HEK293 (cell line): ENCODE measurements at regions not wholly inside any gene's neighbourhood (a gene's known extent, or its start where the extent isn't known, plus 50 kb on each side); places are given as distances from the start of the nearest gene placed in this dataset.

Experiments used
- CTCF ChIA-PET: fragments of 350-600 bp; formaldehyde crosslinking; extraction: SDS; loops from one replicate; lab custom pipeline; 2021; ENCODE audit warnings: antibody characterized with exemption; lab: Yijun Ruan, JAX
- POLR2A ChIA-PET: fragments of 300-600 bp; formaldehyde crosslinking; extraction: SDS; loops from one replicate; lab custom pipeline; 2020; ENCODE audit warnings: antibody characterized with exemption, inconsistent platforms; lab: Yijun Ruan, JAX
- H3K27ac ChIP-seq: fragments of 200-500 bp; sonication (Bioruptor generic); 2 replicates; pipeline ENCODE4 v1.5.1; 2014; ENCODE audit warnings: low read depth, low read length, control low read depth, inconsistent platforms; ENCODE audit errors: extremely low read depth
- H3K36me3 ChIP-seq, 2 experiments: fragments of 200-500 bp in 1 of 2; sonication (Bioruptor generic) in 1 of 2; 1 replicate in 1 of 2; 2 replicates in 1 of 2; pipeline ENCODE4 v1.5.1; 2014 to 2017; ENCODE audit warnings: inconsistent platforms in 2 of 2, low read length in 2 of 2; ENCODE audit not compliant: control insufficient read depth in 2 of 2, insufficient read depth in 1 of 2
- H3K4me1 ChIP-seq: fragments of 200-500 bp; sonication (Bioruptor generic); 2 replicates; pipeline ENCODE4 v1.5.1; 2014; ENCODE audit warnings: mild to moderate bottlenecking, low read length, inconsistent platforms; ENCODE audit not compliant: control insufficient read depth, insufficient read depth
- H3K4me3 ChIP-seq: 2 replicates; pipeline ENCODE4 v1.5.1; 2011; ENCODE audit warnings: low read depth, mild to moderate bottlenecking, control low read depth, low read length, moderate library complexity
- H3K9me3 ChIP-seq: fragments of 200-500 bp; sonication (Bioruptor generic); 2 replicates; pipeline ENCODE4 v1.5.1; 2014; ENCODE audit warnings: low read depth, low read length, inconsistent platforms; ENCODE audit not compliant: control insufficient read depth, insufficient read depth
- BCL11A ChIP-seq: fragments of 450-650 bp; formaldehyde crosslinking; IDR thresholded peaks from 2 replicates; pipeline ENCODE4 v1.5.1; 2016; ENCODE audit warnings: low read depth, missing biosample characterization, missing genetic modification characterization
- EGR2 ChIP-seq: fragments of 450-650 bp; formaldehyde crosslinking; IDR thresholded peaks from 2 replicates; pipeline ENCODE4 v1.5.1; 2016; ENCODE audit warnings: low read depth, missing biosample characterization, missing genetic modification characterization
- PRDM10 ChIP-seq: fragments of 450-650 bp; formaldehyde crosslinking; IDR thresholded peaks from 2 replicates; pipeline ENCODE4 v1.5.1; 2016; ENCODE audit warnings: missing biosample characterization, missing genetic modification characterization
- YY1 ChIP-seq: fragments of 450-650 bp; formaldehyde crosslinking; IDR thresholded peaks from 2 replicates; pipeline ENCODE4 v1.5.1; 2018; ENCODE audit warnings: missing biosample characterization, missing genetic modification characterization
- ZBTB44 ChIP-seq: fragments of 450-650 bp; IDR thresholded peaks from 2 replicates; pipeline ENCODE4 v1.5.1; 2018; ENCODE audit warnings: missing biosample characterization, mild to moderate bottlenecking, missing genetic modification characterization
- ZNF132 ChIP-seq: fragments of 450-650 bp; formaldehyde crosslinking; IDR thresholded peaks from 2 replicates; pipeline ENCODE4 v1.5.1; 2017; ENCODE audit warnings: missing biosample characterization, missing genetic modification characterization, borderline replicate concordance
- ZNF18 ChIP-seq: fragments of 450-650 bp; formaldehyde crosslinking; IDR thresholded peaks from 2 replicates; pipeline ENCODE4 v1.5.1; 2016; ENCODE audit warnings: missing biosample characterization, missing genetic modification characterization
- ZNF24 ChIP-seq: fragments of 450-650 bp; formaldehyde crosslinking; IDR thresholded peaks from 2 replicates; pipeline ENCODE4 v1.5.1; 2016; ENCODE audit warnings: missing biosample characterization, missing genetic modification characterization
- ZNF391 ChIP-seq: fragments of 450-650 bp; formaldehyde crosslinking; IDR thresholded peaks from 2 replicates; pipeline ENCODE4 v1.5.1; 2016; ENCODE audit warnings: low read depth, missing biosample characterization, missing genetic modification characterization, borderline replicate concordance
- ZNF48 ChIP-seq: fragments of 450-650 bp; formaldehyde crosslinking; IDR thresholded peaks from 2 replicates; pipeline ENCODE4 v1.5.1; 2016; ENCODE audit warnings: missing biosample characterization, missing genetic modification characterization
- ZNF510 ChIP-seq: fragments of 450-650 bp; formaldehyde crosslinking; IDR thresholded peaks from 2 replicates; pipeline ENCODE4 v1.5.1; 2018; ENCODE audit warnings: mild to moderate bottlenecking, missing genetic modification characterization, missing biosample characterization; ENCODE audit not compliant: insufficient replicate concordance
- ZNF544 ChIP-seq: fragments of 450-650 bp; formaldehyde crosslinking; IDR thresholded peaks from 2 replicates; pipeline ENCODE4 v1.5.0; 2017; ENCODE audit warnings: missing biosample characterization, missing genetic modification characterization
- ZNF571 ChIP-seq: fragments of 450-650 bp; formaldehyde crosslinking; IDR thresholded peaks from 2 replicates; pipeline ENCODE4 v1.5.0; 2017; ENCODE audit warnings: missing biosample characterization, missing genetic modification characterization
- ZNF585B ChIP-seq: fragments of 450-650 bp; formaldehyde crosslinking; IDR thresholded peaks from 2 replicates; pipeline ENCODE4 v1.5.1; 2016; ENCODE audit warnings: missing biosample characterization, missing genetic modification characterization
- ZNF623 ChIP-seq: fragments of 450-650 bp; formaldehyde crosslinking; IDR thresholded peaks from 2 replicates; pipeline ENCODE4 v1.5.1; 2016; ENCODE audit warnings: missing biosample characterization, missing genetic modification characterization
- ZSCAN4 ChIP-seq: fragments of 450-650 bp; formaldehyde crosslinking; IDR thresholded peaks from 2 replicates; pipeline ENCODE4 v1.5.1; 2017; ENCODE audit warnings: missing biosample characterization, missing genetic modification characterization
- TF ChIP-seq, protein P1 (sequence below): fragments of 450-650 bp; formaldehyde crosslinking; IDR thresholded peaks from 2 replicates; pipeline ENCODE4 v1.5.1; 2016; ENCODE audit warnings: missing biosample characterization, missing genetic modification characterization, borderline replicate concordance

DNA sequence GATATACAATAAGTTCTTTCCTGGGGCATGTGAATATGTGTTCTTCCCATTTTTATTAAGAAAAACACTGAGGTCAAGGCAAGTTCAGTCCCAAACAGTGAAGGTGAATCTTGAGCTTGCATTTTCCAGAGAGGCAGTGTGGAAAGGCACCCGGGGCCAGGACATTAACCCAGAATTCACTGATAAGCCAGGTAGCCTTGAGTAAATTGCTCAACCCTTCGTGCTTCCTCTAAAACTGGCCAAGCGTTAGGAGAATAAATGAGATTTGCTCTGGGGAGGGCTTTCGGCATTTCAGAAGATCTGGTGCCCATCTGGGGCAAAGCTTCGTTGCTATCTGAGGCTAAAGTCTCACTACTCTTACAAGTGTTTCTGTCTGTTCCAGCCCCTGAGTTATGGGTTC lies 57.1 kb upstream of the KAZN start (continued):
- TF ChIP-seq, protein P1, sequence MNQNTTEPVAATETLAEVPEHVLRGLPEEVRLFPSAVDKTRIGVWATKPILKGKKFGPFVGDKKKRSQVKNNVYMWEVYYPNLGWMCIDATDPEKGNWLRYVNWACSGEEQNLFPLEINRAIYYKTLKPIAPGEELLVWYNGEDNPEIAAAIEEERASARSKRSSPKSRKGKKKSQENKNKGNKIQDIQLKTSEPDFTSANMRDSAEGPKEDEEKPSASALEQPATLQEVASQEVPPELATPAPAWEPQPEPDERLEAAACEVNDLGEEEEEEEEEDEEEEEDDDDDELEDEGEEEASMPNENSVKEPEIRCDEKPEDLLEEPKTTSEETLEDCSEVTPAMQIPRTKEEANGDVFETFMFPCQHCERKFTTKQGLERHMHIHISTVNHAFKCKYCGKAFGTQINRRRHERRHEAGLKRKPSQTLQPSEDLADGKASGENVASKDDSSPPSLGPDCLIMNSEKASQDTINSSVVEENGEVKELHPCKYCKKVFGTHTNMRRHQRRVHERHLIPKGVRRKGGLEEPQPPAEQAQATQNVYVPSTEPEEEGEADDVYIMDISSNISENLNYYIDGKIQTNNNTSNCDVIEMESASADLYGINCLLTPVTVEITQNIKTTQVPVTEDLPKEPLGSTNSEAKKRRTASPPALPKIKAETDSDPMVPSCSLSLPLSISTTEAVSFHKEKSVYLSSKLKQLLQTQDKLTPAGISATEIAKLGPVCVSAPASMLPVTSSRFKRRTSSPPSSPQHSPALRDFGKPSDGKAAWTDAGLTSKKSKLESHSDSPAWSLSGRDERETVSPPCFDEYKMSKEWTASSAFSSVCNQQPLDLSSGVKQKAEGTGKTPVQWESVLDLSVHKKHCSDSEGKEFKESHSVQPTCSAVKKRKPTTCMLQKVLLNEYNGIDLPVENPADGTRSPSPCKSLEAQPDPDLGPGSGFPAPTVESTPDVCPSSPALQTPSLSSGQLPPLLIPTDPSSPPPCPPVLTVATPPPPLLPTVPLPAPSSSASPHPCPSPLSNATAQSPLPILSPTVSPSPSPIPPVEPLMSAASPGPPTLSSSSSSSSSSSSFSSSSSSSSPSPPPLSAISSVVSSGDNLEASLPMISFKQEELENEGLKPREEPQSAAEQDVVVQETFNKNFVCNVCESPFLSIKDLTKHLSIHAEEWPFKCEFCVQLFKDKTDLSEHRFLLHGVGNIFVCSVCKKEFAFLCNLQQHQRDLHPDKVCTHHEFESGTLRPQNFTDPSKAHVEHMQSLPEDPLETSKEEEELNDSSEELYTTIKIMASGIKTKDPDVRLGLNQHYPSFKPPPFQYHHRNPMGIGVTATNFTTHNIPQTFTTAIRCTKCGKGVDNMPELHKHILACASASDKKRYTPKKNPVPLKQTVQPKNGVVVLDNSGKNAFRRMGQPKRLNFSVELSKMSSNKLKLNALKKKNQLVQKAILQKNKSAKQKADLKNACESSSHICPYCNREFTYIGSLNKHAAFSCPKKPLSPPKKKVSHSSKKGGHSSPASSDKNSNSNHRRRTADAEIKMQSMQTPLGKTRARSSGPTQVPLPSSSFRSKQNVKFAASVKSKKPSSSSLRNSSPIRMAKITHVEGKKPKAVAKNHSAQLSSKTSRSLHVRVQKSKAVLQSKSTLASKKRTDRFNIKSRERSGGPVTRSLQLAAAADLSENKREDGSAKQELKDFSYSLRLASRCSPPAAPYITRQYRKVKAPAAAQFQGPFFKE, result no peak

DNA sequence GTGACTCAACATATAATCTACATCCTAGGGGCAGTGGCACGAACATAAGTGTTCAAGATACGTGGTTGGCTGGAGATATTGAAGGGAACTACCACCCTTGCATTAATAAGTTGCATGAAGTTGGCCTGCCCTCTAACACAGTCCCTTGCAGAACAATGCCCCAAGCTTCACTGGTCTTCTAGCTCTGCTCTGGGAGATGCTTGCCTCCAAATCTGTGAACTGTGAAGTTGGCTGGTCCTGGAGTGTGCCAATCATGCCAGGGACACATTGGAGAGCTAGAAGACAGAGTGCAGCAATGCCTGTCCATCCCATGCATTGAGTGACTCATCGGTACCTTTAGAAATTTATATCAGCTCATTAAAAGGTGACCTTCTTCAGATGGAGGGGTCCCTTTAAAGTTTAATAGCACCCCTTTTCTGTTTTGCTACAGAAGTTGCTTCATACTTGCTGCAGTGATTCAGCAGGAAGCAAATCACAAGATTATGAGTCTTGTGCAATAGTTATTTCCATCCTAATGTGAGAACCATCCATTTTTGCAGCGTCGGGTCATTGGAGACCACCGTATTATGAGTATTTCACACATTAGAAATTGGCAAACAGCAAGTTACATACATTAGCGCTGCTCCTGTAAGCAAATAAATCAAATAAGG lies 55.2 kb upstream of the KAZN start:
- TF ChIP-seq YY1 (no peak), ZNF391 (tag by site-specific recombination) (no peak), ZNF48 (tag by site-specific recombination) (no peak), ZNF510 (tag by site-specific recombination) (no peak), ZSCAN4 (no peak), ZNF623 (tag by site-specific recombination) (no peak), ZNF571 (tag by site-specific recombination) (no peak), ZNF24 (tag by site-specific recombination) (no peak), EGR2 (tag by site-specific recombination) (no peak)
- POLR2A ChIA-PET, result no interaction called here

GRCh38 chr1:14544319-14544718 lies 54.2 kb upstream of the KAZN start:
- no peaks in the 10 kb centered on the region for H3K4me1 ChIP-seq
- no peak overlapping the region for H3K27ac ChIP-seq
- no peak overlapping the region for H3K4me3 ChIP-seq
- no peaks in the 10 kb centered on the region for H3K9me3 ChIP-seq
- ChIA-PET POLR2A (no interaction called here), CTCF (no interaction called here)
- no peaks in the 10 kb centered on the region for H3K36me3 ChIP-seq
- TF ChIP-seq ZNF544, result no peak
- TF ChIP-seq BCL11A (tag by site-specific recombination), result no peak
- no peak for TF ChIP-seq ZNF132 (tag by site-specific recombination)
- TF ChIP-seq ZBTB44, result no peak
- no peak for TF ChIP-seq ZNF18 (tag by site-specific recombination)
- TF ChIP-seq ZNF585B (tag by site-specific recombination), result no peak
- no peak for TF ChIP-seq PRDM10

More for the DNA sequence above, 55.2 kb upstream of the KAZN start:
- no peaks in the 10 kb centered on the region for H3K9me3 ChIP-seq
- H3K27ac ChIP-seq, result no peak overlapping the region
- CTCF ChIA-PET, result no interaction called here
- no peak overlapping the region for H3K4me3 ChIP-seq
- H3K36me3 ChIP-seq, result no peaks in the 10 kb centered on the region
- H3K4me1 ChIP-seq, result no peaks in the 10 kb centered on the region
